VCaP (cell line): ENCODE measurements at regions not wholly inside any gene's neighbourhood (a gene's known extent, or its start where the extent isn't known, plus 50 kb on each side); places are given as distances from the start of the nearest gene placed in this dataset.

ENCODE experiments used
- H3K27ac ChIP-seq: fragments of 450-650 bp; 2 replicates; pipeline ENCODE4 v1.5.1; 2017
- TF ChIP-seq, protein P1 (sequence below): fragments of 450-650 bp; conservative IDR thresholded peaks from 2 replicates; pipeline ENCODE4 v1.5.1; 2017; ENCODE audit warnings: mild to moderate bottlenecking, moderate library complexity

DNA sequence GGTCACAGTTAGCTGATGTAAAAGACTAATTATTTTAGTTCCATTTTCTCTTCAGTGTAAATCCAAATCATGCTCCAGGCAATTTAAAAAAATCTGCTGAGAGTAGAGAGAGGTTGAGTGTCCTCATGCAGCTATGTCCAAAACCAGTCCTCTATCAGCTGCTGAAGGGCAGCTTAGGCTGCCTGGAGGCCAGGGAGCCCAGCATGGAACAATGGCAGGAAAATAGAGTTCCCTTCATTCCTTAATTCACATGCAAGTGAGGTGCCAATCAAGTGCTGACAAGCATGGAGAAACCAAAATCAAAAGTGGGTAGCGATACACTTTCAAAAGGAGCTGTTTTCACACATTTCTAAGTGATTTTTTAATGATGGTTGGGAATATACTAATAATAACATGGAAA, 78.3 kb upstream of the POU5F2 start:
- H3K27ac ChIP-seq = no peak overlapping the region
- TF ChIP-seq, protein P1, sequence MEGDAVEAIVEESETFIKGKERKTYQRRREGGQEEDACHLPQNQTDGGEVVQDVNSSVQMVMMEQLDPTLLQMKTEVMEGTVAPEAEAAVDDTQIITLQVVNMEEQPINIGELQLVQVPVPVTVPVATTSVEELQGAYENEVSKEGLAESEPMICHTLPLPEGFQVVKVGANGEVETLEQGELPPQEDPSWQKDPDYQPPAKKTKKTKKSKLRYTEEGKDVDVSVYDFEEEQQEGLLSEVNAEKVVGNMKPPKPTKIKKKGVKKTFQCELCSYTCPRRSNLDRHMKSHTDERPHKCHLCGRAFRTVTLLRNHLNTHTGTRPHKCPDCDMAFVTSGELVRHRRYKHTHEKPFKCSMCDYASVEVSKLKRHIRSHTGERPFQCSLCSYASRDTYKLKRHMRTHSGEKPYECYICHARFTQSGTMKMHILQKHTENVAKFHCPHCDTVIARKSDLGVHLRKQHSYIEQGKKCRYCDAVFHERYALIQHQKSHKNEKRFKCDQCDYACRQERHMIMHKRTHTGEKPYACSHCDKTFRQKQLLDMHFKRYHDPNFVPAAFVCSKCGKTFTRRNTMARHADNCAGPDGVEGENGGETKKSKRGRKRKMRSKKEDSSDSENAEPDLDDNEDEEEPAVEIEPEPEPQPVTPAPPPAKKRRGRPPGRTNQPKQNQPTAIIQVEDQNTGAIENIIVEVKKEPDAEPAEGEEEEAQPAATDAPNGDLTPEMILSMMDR = no peak

DNA sequence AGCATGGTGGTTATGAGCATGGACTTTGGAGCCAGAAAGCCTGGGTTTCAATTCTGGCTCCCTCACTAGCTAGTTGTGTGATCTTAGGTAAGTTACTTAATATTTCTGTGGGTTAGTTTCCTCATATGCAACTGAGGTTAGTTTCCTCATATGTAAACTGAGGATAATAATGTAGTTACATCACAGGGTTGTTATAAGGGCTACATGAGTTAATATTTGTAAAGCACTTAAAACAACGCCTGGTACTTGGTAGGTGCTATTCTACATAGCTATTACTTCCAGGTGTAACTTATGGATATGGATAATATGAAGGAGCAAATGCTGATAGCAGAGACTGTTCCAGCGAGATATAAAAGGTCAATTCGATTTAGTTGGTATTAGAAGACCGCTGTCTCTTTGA, 69.4 kb upstream of the POU5F2 start:
- no peak overlapping the region for H3K27ac ChIP-seq
- TF ChIP-seq, protein P1 = no peak

DNA sequence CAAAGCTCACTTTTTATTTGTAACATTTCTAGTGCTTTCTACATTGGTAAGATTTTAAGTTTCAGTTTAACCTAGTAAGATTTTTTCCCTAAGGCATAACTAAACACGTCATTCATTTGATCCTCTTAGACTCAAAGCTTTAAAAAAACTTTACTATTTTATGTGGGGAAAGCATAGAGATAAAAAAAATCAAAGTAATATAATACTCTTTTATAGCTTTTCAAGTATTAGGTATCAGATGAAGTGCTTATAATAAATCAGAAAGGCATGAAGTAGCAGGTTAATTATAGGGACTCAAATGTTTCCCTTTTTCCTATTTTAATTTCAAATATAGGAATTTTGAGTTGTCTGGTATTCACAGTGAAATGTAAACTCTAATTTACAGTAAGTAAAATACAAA, 68.0 kb upstream of the POU5F2 start:
- TF ChIP-seq, protein P1 = no peak
- no peak overlapping the region for H3K27ac ChIP-seq

DNA sequence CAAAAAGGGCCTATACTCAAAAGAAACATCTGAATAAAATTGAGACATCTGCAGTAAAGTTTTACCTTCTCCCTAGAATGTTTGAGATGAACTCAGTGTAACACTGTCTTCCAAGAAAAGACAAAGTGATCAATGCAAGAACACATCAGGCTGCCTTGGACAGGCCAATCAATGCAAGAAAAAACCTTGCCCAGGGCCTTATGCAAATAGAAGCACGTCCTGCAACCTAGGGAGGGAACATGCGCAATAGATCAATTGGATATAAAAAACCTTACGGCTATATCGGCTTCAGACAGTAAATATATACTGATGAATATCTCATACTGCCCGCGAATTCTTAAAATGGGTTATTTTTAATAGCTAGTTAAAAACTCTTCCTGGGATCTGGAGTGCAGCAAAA, 66.4 kb upstream of the POU5F2 start:
- H3K27ac ChIP-seq = no peak overlapping the region
- TF ChIP-seq, protein P1 = no peak

DNA sequence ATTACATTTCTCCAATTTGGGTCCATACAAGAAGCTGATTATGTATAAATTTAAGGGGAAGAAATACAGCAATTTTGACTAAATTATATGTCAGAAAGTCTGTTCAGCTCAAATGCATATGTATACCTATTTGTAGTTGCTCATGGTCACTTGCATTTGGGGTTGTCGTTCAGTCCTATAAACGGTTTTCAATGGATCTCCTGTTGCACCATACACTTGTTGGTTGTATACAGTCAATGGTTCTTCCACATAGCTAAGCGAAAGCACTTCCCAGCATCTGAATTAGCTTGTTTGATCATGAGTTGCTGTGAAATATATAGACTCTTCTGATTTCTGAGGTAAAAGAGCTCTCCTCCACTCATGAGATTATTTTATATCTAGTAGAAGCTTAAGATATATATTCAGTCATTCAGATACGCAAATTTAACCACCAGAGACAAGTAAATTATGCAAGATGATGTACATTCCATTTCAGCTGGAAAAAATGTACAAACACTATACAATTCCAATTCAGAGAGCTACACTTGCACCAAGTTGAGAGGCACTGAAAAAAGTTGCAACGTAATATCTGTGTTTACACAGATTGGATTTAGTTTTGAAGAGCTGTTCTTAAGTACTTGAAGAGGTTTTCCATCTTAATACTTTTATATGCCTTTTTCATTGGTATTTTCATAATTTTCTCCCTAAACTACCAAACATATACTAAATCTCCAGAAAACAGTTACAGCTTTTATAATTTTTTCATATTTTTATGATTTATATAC, 64.4 kb upstream of the POU5F2 start:
- TF ChIP-seq, protein P1 = no peak
- H3K27ac ChIP-seq = no peak overlapping the region

DNA sequence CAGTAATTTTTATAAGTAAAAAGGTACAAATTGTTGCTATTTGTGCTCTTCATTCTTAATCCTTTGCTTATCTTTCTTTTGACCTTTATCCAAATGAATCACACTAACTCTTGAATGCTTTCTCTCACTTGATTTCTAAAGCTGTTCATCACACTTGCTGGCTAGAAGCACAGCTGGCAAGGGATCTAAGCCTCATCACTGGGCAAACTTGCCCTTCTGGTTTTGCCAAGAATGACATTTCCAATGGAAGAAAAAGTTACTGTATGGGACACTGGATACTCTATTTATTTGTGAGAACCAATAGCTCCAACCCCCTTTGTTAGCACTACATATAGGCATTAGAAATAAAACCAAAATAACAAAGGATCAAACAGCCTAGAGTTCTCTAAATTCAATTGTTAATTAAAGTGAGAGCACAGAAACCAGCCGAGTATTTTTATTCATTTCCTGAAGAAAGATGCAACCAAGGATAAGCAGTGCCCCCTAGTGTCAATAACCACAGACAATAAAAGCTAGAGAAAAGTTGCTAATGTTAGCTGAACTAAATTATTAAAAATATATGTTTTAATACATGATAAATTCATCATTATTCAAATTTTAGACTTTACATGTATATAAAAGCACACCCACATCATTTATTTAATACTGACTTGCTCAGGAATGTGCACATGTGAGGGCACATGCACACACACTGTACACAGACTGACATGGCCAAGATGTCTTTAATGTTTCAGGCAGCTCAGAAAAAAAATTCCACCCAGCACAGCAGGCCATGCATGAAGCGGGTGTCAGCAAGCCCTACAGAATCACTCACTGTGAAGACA, 59.8 kb upstream of the POU5F2 start:
- TF ChIP-seq, protein P1 = peak; percentile 73

DNA sequence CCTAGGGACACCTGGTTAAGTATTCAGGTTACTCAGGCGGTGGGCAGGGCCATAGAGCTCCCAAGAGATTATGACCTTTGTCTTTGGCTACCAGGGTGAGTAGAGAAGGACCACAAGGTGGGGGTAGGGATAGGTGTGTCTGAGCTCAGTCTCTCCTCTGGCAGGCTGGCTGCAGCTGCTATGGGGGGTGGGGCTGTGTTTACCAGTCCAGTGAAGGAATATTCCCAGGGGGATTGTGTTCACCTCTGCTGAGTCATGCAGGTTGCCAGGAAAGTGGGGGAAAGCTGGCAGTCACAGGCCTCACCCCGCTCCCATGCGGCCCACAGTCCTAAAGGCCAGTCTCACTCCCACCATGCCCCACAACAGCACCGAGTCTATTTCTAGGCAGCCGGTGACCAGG, 53.6 kb upstream of the POU5F2 start:
- TF ChIP-seq, protein P1 = no peak
- H3K27ac ChIP-seq = no peak overlapping the region

More for the DNA sequence above, 59.8 kb upstream of the POU5F2 start:
- H3K27ac ChIP-seq = no peak overlapping the region
